ENCODE measurements at regions not wholly inside any gene's neighbourhood (a gene's known extent, or its start where the extent isn't known, plus 50 kb on each side); places are given as distances from the start of the nearest gene placed in this dataset.

- Histone ChIP-seq H3K18ac (ENCODE audit: low read depth, low read length) (no peak overlapping the region), H3K36me3 (ENCODE audit: control insufficient read depth, insufficient read depth, low read length) (no peaks in the 10 kb centered on the region), H3K27me3 (ENCODE audit: control insufficient read depth, insufficient read depth, low read length) (no peaks in the 10 kb centered on the region), H3K9ac (ENCODE audit: low read depth, low read length) (no peak overlapping the region), H2AK5ac (ENCODE audit: low read depth, low read length) (no peak overlapping the region), H3K79me1 (ENCODE audit: low read depth in 1 of 2, low read length in 2 of 2) (no peaks in the 10 kb centered on the region), H2AK9ac (replicated peaks; ENCODE audit: low read depth, low read length, poor library complexity) (no peak overlapping the region), H4K20me1 (ENCODE audit: insufficient read depth, low read length) (no peaks in the 10 kb centered on the region), H3K56ac (ENCODE audit: extremely low read depth, insufficient read depth, low read length) (no peak overlapping the region), H2AFZ (replicated peaks; ENCODE audit: low read length, poor library complexity) (no peak overlapping the region), H3K4me2 (ENCODE audit: low read depth, low read length) (no peak overlapping the region), H3K4me3 (ENCODE audit: insufficient read depth, low read depth, low read length) (no peak overlapping the region), H3K9me1 (ENCODE audit: insufficient read depth, low read length) (no peaks in the 10 kb centered on the region), H2BK120ac (ENCODE audit: low read depth, low read length) (no peak overlapping the region), H3K4ac (ENCODE audit: low read depth, low read length) (no peak overlapping the region), H4K91ac (ENCODE audit: insufficient read depth, low read depth, low read length) (no peak overlapping the region), H4K5ac (ENCODE audit: low read depth, low read length) (no peak overlapping the region), H2BK20ac (ENCODE audit: low read depth, low read length) (no peak overlapping the region), H3K4me1 (ENCODE audit: control insufficient read depth, insufficient read depth, low read length) (no peaks in the 10 kb centered on the region), H4K8ac (ENCODE audit: low read depth in 2 of 2, low read length in 2 of 2) (no peak overlapping the region), H2BK15ac (ENCODE audit: low read depth, low read length) (no peak overlapping the region), H3K27ac (ENCODE audit: insufficient read depth, low read length) (no peak overlapping the region), H3K9me3 (ENCODE audit: control insufficient read depth, insufficient read depth, low read length) (peaks cover 6% of the 10 kb centered on the region), H3K14ac (replicated peaks; ENCODE audit: low read depth, low read length) (no peak overlapping the region), H3K23ac (ENCODE audit: low read depth, low read length) (no peak overlapping the region), H2BK5ac (ENCODE audit: low read depth, low read length, poor library complexity, severe bottlenecking) (no peak overlapping the region)
- ChIA-PET CTCF (no interaction called here), POLR2A (ENCODE audit: unreplicated experiment) (no interaction called here)
- no peak for DNase-seq
- intact Hi-C loops (cut with micrococcal nuclease): no loop called here
- no TSS peak for BruUV-seq (replicated peaks)
- dilution Hi-C loops (cut with HindIII; ENCODE audit: low sequenced_read_pairs, unreplicated experiment): no loop called here
- no peak for TF ChIP-seq MAFK (IDR thresholded peaks at IDR 0.05; ENCODE audit: low read depth, low read length)
- TF ChIP-seq RFX5 (IDR thresholded peaks at IDR 0.05; ENCODE audit: low read depth, low read length): no peak
- TF ChIP-seq ELK1 (IDR thresholded peaks at IDR 0.05; ENCODE audit: borderline replicate concordance, low read depth, low read length): no peak
- TF ChIP-seq CTCF (conservative IDR thresholded peaks at IDR 0.05; ENCODE audit: low read depth, low read length): no peak
- no peak for TF ChIP-seq USF2 (IDR thresholded peaks at IDR 0.05; ENCODE audit: low read depth, low read length)
- TF ChIP-seq FOS (IDR thresholded peaks at IDR 0.05; ENCODE audit: low read depth, low read length): no peak
- ATAC-seq (ENCODE audit: low read depth): no peak
- in situ Hi-C loops (cut with MboI; ENCODE audit: low sequenced_read_pairs): no loop called here
- 0% methylated on average over 1 of the region's 3 CpGs; no CpG with 5 or more reads in 1 of the 2 experiments for WGBS, 2 experiments (ENCODE audit: extremely low coverage in 2 of 2, insufficient read length in 1 of 2)
These were observed 160.3 kb upstream of the SLC28A3 start for GRCh38 chr9:84500826-84501225.

All from IMR-90 (cell line).